ENCODE measurements at regions not wholly inside any gene's neighbourhood (a gene's known extent, or its start where the extent isn't known, plus 50 kb on each side); places are given as distances from the start of the nearest gene placed in this dataset.
"Not testable (repeated sequence)": the region's sequence is repeated elsewhere in the genome, so short reads cannot be mapped to it uniquely, and the experiment has no call there.

- TF ChIP-seq CTCF (IDR thresholded peaks at IDR 0.05; ENCODE audit: low read length); EZH2 (IDR thresholded peaks at IDR 0.05; ENCODE audit: borderline replicate concordance, low read length): not testable (repeated sequence)
These were observed 170.7 kb upstream of the KCND3 start for GRCh38 chr1:112160214-112160613.
